ENCODE measurements at regions not wholly inside any gene's neighbourhood (a gene's known extent, or its start where the extent isn't known, plus 50 kb on each side); places are given as distances from the start of the nearest gene placed in this dataset.

- no peak for DNase-seq
Observed at GRCh38 chr21:35254006-35254764, 205.1 kb upstream of the RUNX1 start.

- DNase-seq = no peak
Observed at GRCh38 chr21:35252831-35253230, 203.7 kb upstream of the RUNX1 start.

GRCh38 chr21:35249636-35250035 lies 200.5 kb upstream of the RUNX1 start:
- no peak for DNase-seq

- DNase-seq = no peak
Observed at GRCh38 chr21:35245879-35246278, 196.8 kb upstream of the RUNX1 start.

GRCh38 chr21:35244514-35244913 lies 195.4 kb upstream of the RUNX1 start:
- DNase-seq = no peak

GRCh38 chr21:35243171-35243570 lies 194.1 kb upstream of the RUNX1 start:
- DNase-seq = no peak

- DNase-seq = no peak
Observed at GRCh38 chr21:35239811-35240219, 190.7 kb upstream of the RUNX1 start.

- DNase-seq = no peak
Observed at GRCh38 chr21:35238119-35238518, 189.0 kb upstream of the RUNX1 start.

GRCh38 chr21:35237287-35237686 lies 188.2 kb upstream of the RUNX1 start:
- no peak for DNase-seq

- no peak for DNase-seq
Observed at GRCh38 chr21:35236090-35236489, 187.0 kb upstream of the RUNX1 start.

GRCh38 chr21:35234725-35235124 lies 185.6 kb upstream of the RUNX1 start:
- DNase-seq = no peak

GRCh38 chr21:35233756-35234155 lies 184.7 kb upstream of the RUNX1 start:
- DNase-seq = no peak

- no peak for DNase-seq
Observed at GRCh38 chr21:35232545-35233176, 183.6 kb upstream of the RUNX1 start.

GRCh38 chr21:35231090-35231489 lies 182.0 kb upstream of the RUNX1 start:
- no peak for DNase-seq

- DNase-seq = no peak
Observed at GRCh38 chr21:35229290-35229689, 180.2 kb upstream of the RUNX1 start.

- DNase-seq = peak; percentile 74
Observed at GRCh38 chr21:35227786-35228185, 178.7 kb upstream of the RUNX1 start.

GRCh38 chr21:35226968-35227744 lies 178.1 kb upstream of the RUNX1 start:
- no peak for DNase-seq

GRCh38 chr21:35226328-35226727 lies 177.2 kb upstream of the RUNX1 start:
- DNase-seq = no peak

GRCh38 chr21:35225573-35225972 lies 176.5 kb upstream of the RUNX1 start:
- DNase-seq = no peak

- no peak for DNase-seq
Observed at GRCh38 chr21:35223480-35224156, 174.5 kb upstream of the RUNX1 start.

- DNase-seq = no peak
Observed at GRCh38 chr21:35222541-35222941, 173.4 kb upstream of the RUNX1 start.

- peak; percentile 36 for DNase-seq
Observed at GRCh38 chr21:35222021-35222420, 172.9 kb upstream of the RUNX1 start.

- no peak for DNase-seq
Observed at GRCh38 chr21:35220301-35220700, 171.2 kb upstream of the RUNX1 start.
